Caco-2 (cell line): ENCODE measurements at regions not wholly inside any gene's neighbourhood (a gene's known extent, or its start where the extent isn't known, plus 50 kb on each side); places are given as distances from the start of the nearest gene placed in this dataset.
A peak's percentile ranks its signal among the peaks of the same experiment; 100 is the strongest.

Experiments
- BruUV-seq: library from RNA; stranded (reverse); fragments of 400-500 nt; replicated peaks from 2 replicates; lab custom pipeline; 2021; lab: Mats Ljungman, UMichigan
- CTCF ChIA-PET: fragments of 300-600 bp; sonication (Branson Sonifier 250); formaldehyde crosslinking; loops from one replicate; lab custom pipeline; 2022; ENCODE audit warnings: antibody characterized with exemption; lab: Charles Lee
- POLR2A ChIA-PET: fragments of 300-600 bp; sonication (Branson Sonifier 250); formaldehyde crosslinking; loops from one replicate; lab custom pipeline; 2022; ENCODE audit warnings: antibody characterized with exemption; lab: Charles Lee
- DNase-seq, 2 experiments: peaks; one replicate each; pipeline versions ENCODE4 v3.0.0 to v3.0.0-alpha.2; 2020 to 2022
- H3K27me3 ChIP-seq: replicated peaks from 2 replicates; pipeline ENCODE4 v1.6.0; 2011; ENCODE audit warnings: low read length; ENCODE audit not compliant: control insufficient read depth, insufficient read depth
- H3K36me3 ChIP-seq: 2 replicates; pipeline ENCODE4 v1.5.1; 2011; ENCODE audit warnings: low read length; ENCODE audit not compliant: control insufficient read depth, insufficient read depth
- H3K4me1 ChIP-seq: fragments of 250-450 bp; sonication (Bioruptor Pico); 2 replicates; pipeline ENCODE4 v1.5.1; 2020; ENCODE audit warnings: mild to moderate bottlenecking
- H3K4me3 ChIP-seq: 2 replicates; pipeline ENCODE4 v1.5.1; 2011; ENCODE audit warnings: low read depth, mild to moderate bottlenecking, control low read depth, low read length
- H3K9me3 ChIP-seq: fragments of 250-450 bp; sonication (Bioruptor Pico); 2 replicates; pipeline ENCODE4 v1.5.1; 2020; ENCODE audit warnings: mild to moderate bottlenecking, moderate library complexity
- H3K27ac Mint-ChIP-seq: one replicate; pipeline ENCODE4 v1.8.0; 2022; ENCODE audit warnings: mixed read lengths; ENCODE audit not compliant: unreplicated experiment
- H3K27me3 Mint-ChIP-seq: one replicate; pipeline ENCODE4 v1.8.0; 2022; ENCODE audit warnings: mixed read lengths; ENCODE audit not compliant: insufficient read depth, unreplicated experiment
- H3K36me3 Mint-ChIP-seq: one replicate; pipeline ENCODE4 v1.8.0; 2022; ENCODE audit warnings: mild to moderate bottlenecking, mixed read lengths; ENCODE audit not compliant: insufficient read depth, unreplicated experiment
- H3K4me1 Mint-ChIP-seq: one replicate; pipeline ENCODE4 v1.8.0; 2022; ENCODE audit warnings: low read depth, mixed read lengths; ENCODE audit not compliant: unreplicated experiment
- H3K4me3 Mint-ChIP-seq: one replicate; pipeline ENCODE4 v1.8.0; 2022; ENCODE audit warnings: mild to moderate bottlenecking, moderate library complexity, mixed read lengths; ENCODE audit not compliant: unreplicated experiment
- H3K9me3 Mint-ChIP-seq: one replicate; pipeline ENCODE4 v1.8.0; 2022; ENCODE audit warnings: mixed read lengths; ENCODE audit not compliant: unreplicated experiment
- intact Hi-C: fragments of 100-400 bp; cut with micrococcal nuclease; formaldehyde crosslinking; loops from one replicate; pipeline ENCODE4 v1.10.0; 2022; ENCODE audit not compliant: unreplicated experiment
- TF ChIP-seq, protein P1 (sequence below), 2 experiments: fragments of 200-600 bp in 1 of 2; IDR thresholded peaks; 1 replicate in 1 of 2; 2 replicates in 1 of 2; pipeline versions ENCODE4 v1.5.1 to v1.8.0; 2011 to 2022; ENCODE audit warnings: antibody characterized with exemption in 1 of 2, control low read depth in 1 of 2, inconsistent platforms in 1 of 2, low read depth in 1 of 2, low read length in 1 of 2, mild to moderate bottlenecking in 1 of 2, moderate library complexity in 1 of 2; ENCODE audit not compliant: insufficient read depth in 1 of 2, severe bottlenecking in 1 of 2, unreplicated experiment in 1 of 2

GRCh38 chr4:132330994-132331393 is 818.1 kb upstream of the PCDH10 start:
- Mint-ChIP-seq H3K4me3 (no peak overlapping the region), H3K27me3 (no peaks in the 10 kb centered on the region), H3K4me1 (no peaks in the 10 kb centered on the region), H3K9me3 (no peaks in the 10 kb centered on the region), H3K36me3 (no peaks in the 10 kb centered on the region), H3K27ac (no peak overlapping the region)
- H3K4me1 ChIP-seq = no peaks in the 10 kb centered on the region
- intact Hi-C loops = no loop called here
- no peak for DNase-seq
- ChIA-PET CTCF (no interaction called here), POLR2A (no interaction called here)
- H3K4me3 ChIP-seq = no peak overlapping the region
- TF ChIP-seq, protein P1, sequence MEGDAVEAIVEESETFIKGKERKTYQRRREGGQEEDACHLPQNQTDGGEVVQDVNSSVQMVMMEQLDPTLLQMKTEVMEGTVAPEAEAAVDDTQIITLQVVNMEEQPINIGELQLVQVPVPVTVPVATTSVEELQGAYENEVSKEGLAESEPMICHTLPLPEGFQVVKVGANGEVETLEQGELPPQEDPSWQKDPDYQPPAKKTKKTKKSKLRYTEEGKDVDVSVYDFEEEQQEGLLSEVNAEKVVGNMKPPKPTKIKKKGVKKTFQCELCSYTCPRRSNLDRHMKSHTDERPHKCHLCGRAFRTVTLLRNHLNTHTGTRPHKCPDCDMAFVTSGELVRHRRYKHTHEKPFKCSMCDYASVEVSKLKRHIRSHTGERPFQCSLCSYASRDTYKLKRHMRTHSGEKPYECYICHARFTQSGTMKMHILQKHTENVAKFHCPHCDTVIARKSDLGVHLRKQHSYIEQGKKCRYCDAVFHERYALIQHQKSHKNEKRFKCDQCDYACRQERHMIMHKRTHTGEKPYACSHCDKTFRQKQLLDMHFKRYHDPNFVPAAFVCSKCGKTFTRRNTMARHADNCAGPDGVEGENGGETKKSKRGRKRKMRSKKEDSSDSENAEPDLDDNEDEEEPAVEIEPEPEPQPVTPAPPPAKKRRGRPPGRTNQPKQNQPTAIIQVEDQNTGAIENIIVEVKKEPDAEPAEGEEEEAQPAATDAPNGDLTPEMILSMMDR (IDR thresholded peaks at IDR 0.05; ENCODE audit: insufficient read depth in 1 of 2, low read depth in 1 of 2, low read length in 1 of 2, severe bottlenecking in 1 of 2, unreplicated experiment in 1 of 2) = no peak
- no peaks in the 10 kb centered on the region for H3K36me3 ChIP-seq
- no TSS peak for BruUV-seq
- H3K9me3 ChIP-seq = no peaks in the 10 kb centered on the region
- H3K27me3 ChIP-seq = no peaks in the 10 kb centered on the region

- H3K36me3 Mint-ChIP-seq = no peaks in the 10 kb centered on the region
- intact Hi-C loops = no loop called here
- peak in 1 of 2 experiments; percentile 5 for DNase-seq
- no peaks in the 10 kb centered on the region for H3K27me3 Mint-ChIP-seq
- TF ChIP-seq, protein P1 (IDR thresholded peaks at IDR 0.05; ENCODE audit: insufficient read depth in 1 of 2, low read depth in 1 of 2, low read length in 1 of 2, severe bottlenecking in 1 of 2, unreplicated experiment in 1 of 2) = peak; percentile 23 to 33
- CTCF ChIA-PET = no interaction called here
- H3K4me3 ChIP-seq = no peak overlapping the region
- no TSS peak for BruUV-seq
- no peaks in the 10 kb centered on the region for H3K9me3 ChIP-seq
- H3K27ac Mint-ChIP-seq = no peak overlapping the region
- H3K9me3 Mint-ChIP-seq = no peaks in the 10 kb centered on the region
- POLR2A ChIA-PET = no interaction called here
- no peaks in the 10 kb centered on the region for H3K36me3 ChIP-seq
- no peaks in the 10 kb centered on the region for H3K27me3 ChIP-seq
- H3K4me1 ChIP-seq = no peaks in the 10 kb centered on the region
- no peaks in the 10 kb centered on the region for H3K4me1 Mint-ChIP-seq
- no peak overlapping the region for H3K4me3 Mint-ChIP-seq
These were observed 816.0 kb upstream of the PCDH10 start for GRCh38 chr4:132332932-132333723.

GRCh38 chr4:132333724-132334047 is 815.4 kb upstream of the PCDH10 start:
- Histone ChIP-seq H3K27me3 (no peaks in the 10 kb centered on the region), H3K9me3 (no peaks in the 10 kb centered on the region), H3K36me3 (no peaks in the 10 kb centered on the region), H3K4me3 (no peak overlapping the region), H3K4me1 (no peaks in the 10 kb centered on the region)
- Mint-ChIP-seq H3K4me3 (no peak overlapping the region), H3K27ac (no peak overlapping the region), H3K27me3 (no peaks in the 10 kb centered on the region), H3K36me3 (no peaks in the 10 kb centered on the region), H3K4me1 (no peaks in the 10 kb centered on the region), H3K9me3 (no peaks in the 10 kb centered on the region)
- no TSS peak for BruUV-seq
- intact Hi-C loops = no loop called here
- no peak for DNase-seq
- POLR2A ChIA-PET = no interaction called here
- TF ChIP-seq, protein P1 (IDR thresholded peaks at IDR 0.05; ENCODE audit: insufficient read depth in 1 of 2, low read depth in 1 of 2, low read length in 1 of 2, severe bottlenecking in 1 of 2, unreplicated experiment in 1 of 2) = no peak
- CTCF ChIA-PET = no interaction called here
